HG02870 (cell line): ENCODE measurements at regions not wholly inside any gene's neighbourhood (a gene's known extent, or its start where the extent isn't known, plus 50 kb on each side); places are given as distances from the start of the nearest gene placed in this dataset.
"Not testable (repeated sequence)": the region's sequence is repeated elsewhere in the genome, so short reads cannot be mapped to it uniquely, and the experiment has no call there.

Source experiments
- ATAC-seq: cut with Tn5 transposase; IDR thresholded peaks from one replicate; pipeline ENCODE4 v1.9.1; 2021; ENCODE audit warnings: mild to moderate bottlenecking, moderate library complexity; ENCODE audit not compliant: unreplicated experiment

- ATAC-seq, result no peak
Observed at GRCh38 chr10:120749856-120750566, 101.2 kb upstream of the WDR11 start.

GRCh38 chr10:120755771-120756170, 95.4 kb upstream of the WDR11 start:
- no peak for ATAC-seq

GRCh38 chr10:120760253-120760652, 90.9 kb upstream of the WDR11 start:
- no peak for ATAC-seq

GRCh38 chr10:120761951-120762350, 89.2 kb upstream of the WDR11 start:
- no peak for ATAC-seq

- no peak for ATAC-seq
Observed at GRCh38 chr10:120765226-120765803, 85.8 kb upstream of the WDR11 start.

- ATAC-seq, result no peak
Observed at GRCh38 chr10:120768227-120768626, 82.9 kb upstream of the WDR11 start.

- ATAC-seq, result no peak
Observed at GRCh38 chr10:120770496-120770895, 80.7 kb upstream of the WDR11 start.

- no peak for ATAC-seq
Observed at GRCh38 chr10:120776442-120776841, 74.7 kb upstream of the WDR11 start.

GRCh38 chr10:120782336-120782735, 68.8 kb upstream of the WDR11 start:
- ATAC-seq, result no peak

GRCh38 chr10:120783098-120783497, 68.1 kb upstream of the WDR11 start:
- ATAC-seq, result no peak

- ATAC-seq, result no peak
Observed at GRCh38 chr10:120783867-120784266, 67.3 kb upstream of the WDR11 start.

GRCh38 chr10:120788771-120789170, 62.4 kb upstream of the WDR11 start:
- no peak for ATAC-seq

- no peak for ATAC-seq
Observed at GRCh38 chr10:120789303-120790203, 61.6 kb upstream of the WDR11 start.

- no peak for ATAC-seq
Observed at GRCh38 chr10:120791316-120791715, 59.8 kb upstream of the WDR11 start.

GRCh38 chr10:120793088-120793487, 58.1 kb upstream of the WDR11 start:
- ATAC-seq, result no peak

- ATAC-seq, result no peak
Observed at GRCh38 chr10:120794390-120794789, 56.8 kb upstream of the WDR11 start.

- not testable (repeated sequence) for ATAC-seq
Observed at GRCh38 chr10:120798276-120798675, 52.9 kb upstream of the WDR11 start.

- ATAC-seq, result no peak
Observed at GRCh38 chr10:120799849-120800248, 51.3 kb upstream of the WDR11 start.

GRCh38 chr10:120800528-120801323, 50.4 kb upstream of the WDR11 start:
- no peak for ATAC-seq
